Endothelial cell of umbilical vein (primary cell): ENCODE measurements at regions not wholly inside any gene's neighbourhood (a gene's known extent, or its start where the extent isn't known, plus 50 kb on each side); places are given as distances from the start of the nearest gene placed in this dataset.

Source experiments
- BruUV-seq: library from RNA; stranded (reverse); fragments of 400-500 nt; replicated peaks from 2 replicates; lab custom pipeline; 2021; lab: Mats Ljungman, UMichigan
- CTCF ChIA-PET: fragments of 300-600, 350-600 bp; sonication (Branson Sonifier 250); formaldehyde crosslinking; loops from one replicate; lab custom pipeline; 2021; ENCODE audit warnings: antibody characterized with exemption, inconsistent platforms; lab: Charles Lee
- POLR2A ChIA-PET: fragments of 300-600, 350-600 bp; sonication (Branson Sonifier 250); formaldehyde crosslinking; loops from one replicate; lab custom pipeline; 2021; ENCODE audit warnings: antibody characterized with exemption, inconsistent platforms; lab: Charles Lee
- DNase-seq: peaks from one replicate; pipeline ENCODE4 v3.0.0-alpha.2; 2011; ENCODE audit warnings: low read depth, low spot score
- FAIRE-seq: peaks from 2 replicates; lab custom pipeline; 2011; peaks lifted over from hg19 to GRCh38; lab: Jason Lieb, UNC
- H2AFZ ChIP-seq: 2 replicates; pipeline ENCODE4 v1.6.0; 2012; ENCODE audit warnings: low read depth, low read length, control low read depth, inconsistent platforms
- H3K27ac ChIP-seq: 2 replicates; pipeline ENCODE4 v1.5.1; 2011; ENCODE audit warnings: low read depth, mild to moderate bottlenecking, control low read depth, low read length, moderate library complexity; ENCODE audit not compliant: insufficient read depth
- H3K27me3 ChIP-seq, 2 experiments: 2 replicates each; pipeline versions ENCODE4 v1.6.0 to v1.6.1; 2011; ENCODE audit warnings: low read length in 2 of 2, mixed read lengths in 1 of 2; ENCODE audit not compliant: control insufficient read depth in 2 of 2, insufficient read depth in 2 of 2
- H3K36me3 ChIP-seq, 2 experiments: 2 replicates in 1 of 2; 3 replicates in 1 of 2; pipeline ENCODE4 v1.5.1; 2011; ENCODE audit warnings: low read length in 2 of 2, mild to moderate bottlenecking in 1 of 2, moderate library complexity in 1 of 2; ENCODE audit not compliant: control insufficient read depth in 2 of 2, insufficient read depth in 2 of 2; ENCODE audit errors: extremely low read depth in 1 of 2
- H3K4me1 ChIP-seq: 3 replicates; pipeline ENCODE4 v1.5.1; 2011; ENCODE audit warnings: mild to moderate bottlenecking, low read length; ENCODE audit not compliant: control insufficient read depth, insufficient read depth; ENCODE audit errors: extremely low read depth
- H3K4me2 ChIP-seq: 2 replicates; pipeline ENCODE4 v1.6.1; 2011; ENCODE audit warnings: low read length, control low read depth, mixed read lengths; ENCODE audit not compliant: insufficient read depth
- H3K4me3 ChIP-seq, 3 experiments: fragments of 200-600 bp in 1 of 3; sonication (generic), shearing (Covaris generic) in 1 of 3; replicated peaks in 1 of 3; 2 replicates each; pipeline ENCODE4 v1.5.1; 2011 to 2016; ENCODE audit warnings: control low read depth in 3 of 3, low read length in 3 of 3, mild to moderate bottlenecking in 2 of 3, inconsistent platforms in 1 of 3, low read depth in 1 of 3, moderate library complexity in 1 of 3; ENCODE audit not compliant: insufficient read depth in 1 of 3
- H3K79me2 ChIP-seq: 2 replicates; pipeline ENCODE4 v1.6.0; 2012; ENCODE audit warnings: low read length, inconsistent platforms; ENCODE audit not compliant: control insufficient read depth, insufficient read depth
- H3K9ac ChIP-seq: replicated peaks from 2 replicates; pipeline ENCODE3; 2011; ENCODE audit warnings: low read length, control low read depth; ENCODE audit not compliant: insufficient read depth; ENCODE audit errors: extremely low read depth
- H3K9me1 ChIP-seq: replicated peaks from 3 replicates; pipeline ENCODE4 v1.6.0; 2011; ENCODE audit warnings: mild to moderate bottlenecking, low read length; ENCODE audit not compliant: control insufficient read depth, insufficient read depth; ENCODE audit errors: extremely low read depth
- H3K9me3 ChIP-seq: replicated peaks from 2 replicates; pipeline ENCODE4 v1.5.1; 2012; ENCODE audit warnings: low read length, inconsistent platforms; ENCODE audit not compliant: control insufficient read depth, insufficient read depth
- H4K20me1 ChIP-seq: replicated peaks from 2 replicates; pipeline ENCODE3; 2011; ENCODE audit warnings: mild to moderate bottlenecking, low read length; ENCODE audit not compliant: control insufficient read depth, insufficient read depth; ENCODE audit errors: extremely low read depth
- CTCF ChIP-seq, 2 donors: IDR thresholded peaks; 1 replicate in 1 of 2; 2 replicates in 1 of 2; pipeline ENCODE4 v1.5.1; 2011; ENCODE audit warnings: low read length in 2 of 2, mild to moderate bottlenecking in 2 of 2, moderate library complexity in 2 of 2, control low read depth in 1 of 2, inconsistent platforms in 1 of 2, low read depth in 1 of 2; ENCODE audit not compliant: insufficient read depth in 1 of 2; ENCODE audit errors: extremely low read depth in 1 of 2
- EZH2 ChIP-seq: IDR thresholded peaks from 2 replicates; pipeline ENCODE4 v1.6.1; 2012; ENCODE audit warnings: borderline replicate concordance, low read depth, mild to moderate bottlenecking, moderate library complexity, low read length, inconsistent platforms; ENCODE audit not compliant: severe bottlenecking
- FOS ChIP-seq: IDR thresholded peaks from 2 replicates; pipeline ENCODE4 v1.6.1; 2011; ENCODE audit warnings: mild to moderate bottlenecking, low read length, moderate library complexity, borderline replicate concordance; ENCODE audit not compliant: insufficient read depth
- GATA2 ChIP-seq: IDR thresholded peaks from 2 replicates; pipeline ENCODE4 v1.7.0; 2011; ENCODE audit warnings: low read depth, mild to moderate bottlenecking, moderate library complexity, mixed read lengths, low read length; ENCODE audit not compliant: insufficient read length, insufficient read depth
- JUN ChIP-seq: IDR thresholded peaks from 2 replicates; pipeline ENCODE4 v1.6.1; 2011; ENCODE audit warnings: borderline replicate concordance, low read depth; ENCODE audit not compliant: insufficient read length, insufficient read depth
- MYC ChIP-seq: IDR thresholded peaks from one replicate; pipeline ENCODE4 v1.6.1; 2011; ENCODE audit warnings: mild to moderate bottlenecking, low read depth, low read length
- POLR2A ChIP-seq: IDR thresholded peaks from 2 replicates; pipeline ENCODE4 v1.6.1; 2012; ENCODE audit warnings: low read depth, mild to moderate bottlenecking, control low read depth, low read length
- POLR2AphosphoS5 ChIP-seq: IDR thresholded peaks from 2 replicates; pipeline ENCODE4 v1.6.1; 2012; ENCODE audit warnings: low read depth, mild to moderate bottlenecking, control low read depth, low read length, moderate library complexity; ENCODE audit not compliant: insufficient read depth
- dilution Hi-C: fragments of 300-500 bp; cut with MboI; formaldehyde crosslinking; loops from one replicate; pipeline ENCODE4 v1.15.0; 2019; ENCODE audit warnings: low sequenced_read_pairs; ENCODE audit not compliant: extremely low pct_ligation_motif_present
- intact Hi-C: fragments of 100-400 bp; cut with micrococcal nuclease; formaldehyde crosslinking; loops from one replicate; pipeline ENCODE4 v1.10.0; 2022
- TF ChIP-seq, protein P1 (sequence below): IDR thresholded peaks from 2 replicates; pipeline ENCODE4 v1.6.1; 2011; ENCODE audit not compliant: insufficient read depth, insufficient read length

DNA sequence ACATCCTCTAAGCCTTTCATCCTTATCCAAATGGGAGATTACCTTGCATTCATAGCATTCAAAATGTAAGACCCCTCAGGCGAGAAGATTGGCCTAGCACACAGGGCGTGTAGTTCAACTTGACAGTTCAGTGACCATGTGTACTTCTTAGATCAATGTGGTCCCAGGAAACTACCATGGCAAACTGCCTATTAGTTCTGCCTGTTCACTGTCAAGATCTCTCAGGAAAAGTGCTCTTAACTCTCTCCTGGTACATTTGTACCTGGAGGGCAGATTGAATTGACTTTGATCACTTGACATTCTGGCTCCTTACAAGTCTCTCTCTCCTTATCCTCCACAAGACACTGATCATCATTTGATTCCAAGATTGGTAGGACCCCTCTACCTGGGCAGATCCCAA lies 122.4 kb downstream of the CDC7 start:
- no peak overlapping the region for H3K27ac ChIP-seq
- dilution Hi-C loops: no loop called here
- no peak overlapping the region for H3K4me3 ChIP-seq
- H3K36me3 ChIP-seq: no peaks in the 10 kb centered on the region
- no peak overlapping the region for H2AFZ ChIP-seq
- peaks cover 3 to 7% of the 10 kb centered on the region in 2 experiments for H3K27me3 ChIP-seq
- intact Hi-C loops: no loop called here
- no peaks in the 10 kb centered on the region for H3K4me1 ChIP-seq
- DNase-seq (no peak), FAIRE-seq (no peak)
- no peak overlapping the region for H3K4me2 ChIP-seq
- ChIA-PET POLR2A (no interaction called here), CTCF (no interaction called here)
- H3K79me2 ChIP-seq: no peaks in the 10 kb centered on the region
- H3K9me3 ChIP-seq: no peaks in the 10 kb centered on the region
- no peaks in the 10 kb centered on the region for H3K9me1 ChIP-seq
- no TSS peak for BruUV-seq
- TF ChIP-seq, protein P1, sequence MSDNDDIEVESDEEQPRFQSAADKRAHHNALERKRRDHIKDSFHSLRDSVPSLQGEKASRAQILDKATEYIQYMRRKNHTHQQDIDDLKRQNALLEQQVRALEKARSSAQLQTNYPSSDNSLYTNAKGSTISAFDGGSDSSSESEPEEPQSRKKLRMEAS: no peak
- TF ChIP-seq EZH2 (no peak), MYC (no peak), CTCF (IDR thresholded peaks at IDR 0.05; ENCODE audit: extremely low read depth in 1 of 2, insufficient read depth in 1 of 2, low read depth in 1 of 2, low read length in 2 of 2) (no peak), FOS (no peak), POLR2A (no peak), JUN (no peak), GATA2 (no peak), POLR2AphosphoS5 (no peak)
- no peak overlapping the region for H3K9ac ChIP-seq
- no peaks in the 10 kb centered on the region for H4K20me1 ChIP-seq
